Glutamatergic neuron (in vitro differentiated cells): ENCODE measurements at regions not wholly inside any gene's neighbourhood (a gene's known extent, or its start where the extent isn't known, plus 50 kb on each side); places are given as distances from the start of the nearest gene placed in this dataset.

Source experiments
- DNase-seq: peaks from one replicate; pipeline ENCODE4 v3.0.0; 2022
- H3K27ac Mint-ChIP-seq: one replicate; pipeline ENCODE4 v1.8.0; 2020; ENCODE audit warnings: mild to moderate bottlenecking, mixed read lengths, inconsistent platforms; ENCODE audit not compliant: unreplicated experiment
- H3K27me3 Mint-ChIP-seq: one replicate; pipeline ENCODE4 v1.8.0; 2020; ENCODE audit warnings: mild to moderate bottlenecking, moderate library complexity, mixed read lengths, inconsistent platforms; ENCODE audit not compliant: unreplicated experiment
- H3K36me3 Mint-ChIP-seq: one replicate; pipeline ENCODE4 v1.8.0; 2020; ENCODE audit warnings: mild to moderate bottlenecking, mixed read lengths, inconsistent platforms; ENCODE audit not compliant: unreplicated experiment
- H3K4me1 Mint-ChIP-seq: one replicate; pipeline ENCODE4 v1.8.0; 2020; ENCODE audit warnings: mild to moderate bottlenecking, low read depth, mixed read lengths, inconsistent platforms; ENCODE audit not compliant: unreplicated experiment
- H3K4me3 Mint-ChIP-seq: one replicate; pipeline ENCODE4 v1.8.0; 2020; ENCODE audit warnings: mild to moderate bottlenecking, mixed read lengths, inconsistent platforms; ENCODE audit not compliant: unreplicated experiment
- H3K9me3 Mint-ChIP-seq: one replicate; pipeline ENCODE4 v1.8.0; 2020; ENCODE audit warnings: mild to moderate bottlenecking, moderate library complexity, mixed read lengths, inconsistent platforms; ENCODE audit not compliant: unreplicated experiment
- CTCF ChIP-seq: fragments of 200-600 bp; sonication (generic); IDR thresholded peaks from one replicate; pipeline ENCODE4 v1.5.0; 2021; ENCODE audit not compliant: partially characterized antibody, unreplicated experiment

GRCh38 chr6:133697185-133697584, 191.7 kb upstream of the TCF21 start:
- Mint-ChIP-seq H3K27me3 (peaks cover 12% of the 10 kb centered on the region), H3K4me1 (peaks cover 35% of the 10 kb centered on the region), H3K36me3 (peaks cover 4% of the 10 kb centered on the region), H3K27ac (peak overlapping the region; percentile 98), H3K9me3 (peaks cover 18% of the 10 kb centered on the region), H3K4me3 (no peak overlapping the region)
- TF ChIP-seq CTCF = no peak
- DNase-seq = no peak

GRCh38 chr6:133697666-133698065, 191.2 kb upstream of the TCF21 start:
- TF ChIP-seq CTCF = no peak
- Mint-ChIP-seq H3K4me3 (peak overlapping the region; percentile 66), H3K36me3 (peaks cover 4% of the 10 kb centered on the region), H3K9me3 (peaks cover 17% of the 10 kb centered on the region), H3K4me1 (peaks cover 39% of the 10 kb centered on the region), H3K27me3 (peaks cover 12% of the 10 kb centered on the region), H3K27ac (peak overlapping the region; percentile 98)
- peak; percentile 28 for DNase-seq

DNA sequence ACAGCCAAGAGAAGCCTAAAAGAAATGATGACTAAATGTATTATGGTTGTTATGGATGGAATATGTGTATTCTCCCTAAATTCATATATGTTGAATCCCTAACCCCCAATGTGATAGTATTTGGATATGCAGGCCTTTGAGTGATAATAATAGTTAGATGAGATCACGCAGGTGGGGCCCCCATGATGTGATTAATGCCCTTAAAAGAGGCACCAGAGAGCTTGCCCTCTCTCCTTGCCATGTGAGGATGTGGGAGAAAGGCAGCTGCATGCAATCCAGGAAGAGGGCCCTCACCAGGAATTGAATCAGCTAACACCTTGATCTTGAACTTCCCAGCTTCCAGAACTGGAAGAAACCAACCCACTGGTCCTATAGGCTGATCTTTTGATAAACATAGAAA, 190.6 kb upstream of the TCF21 start:
- H3K27ac Mint-ChIP-seq = peak overlapping the region; percentile 98
- DNase-seq = no peak
- peaks cover 4% of the 10 kb centered on the region for H3K36me3 Mint-ChIP-seq
- H3K27me3 Mint-ChIP-seq = peaks cover 12% of the 10 kb centered on the region
- peaks cover 18% of the 10 kb centered on the region for H3K9me3 Mint-ChIP-seq
- no peak for TF ChIP-seq CTCF
- H3K4me3 Mint-ChIP-seq = peak overlapping the region; percentile 66
- peaks cover 39% of the 10 kb centered on the region for H3K4me1 Mint-ChIP-seq

- H3K4me3 Mint-ChIP-seq = no peak overlapping the region
- peaks cover 46% of the 10 kb centered on the region for H3K4me1 Mint-ChIP-seq
- H3K27ac Mint-ChIP-seq = peak overlapping the region; percentile 77
- H3K36me3 Mint-ChIP-seq = no peaks in the 10 kb centered on the region
- H3K27me3 Mint-ChIP-seq = peaks cover 12% of the 10 kb centered on the region
- H3K9me3 Mint-ChIP-seq = peaks cover 18% of the 10 kb centered on the region
- TF ChIP-seq CTCF = no peak
- DNase-seq = no peak
Observed at GRCh38 chr6:133699741-133700385, 189.1 kb upstream of the TCF21 start.

DNA sequence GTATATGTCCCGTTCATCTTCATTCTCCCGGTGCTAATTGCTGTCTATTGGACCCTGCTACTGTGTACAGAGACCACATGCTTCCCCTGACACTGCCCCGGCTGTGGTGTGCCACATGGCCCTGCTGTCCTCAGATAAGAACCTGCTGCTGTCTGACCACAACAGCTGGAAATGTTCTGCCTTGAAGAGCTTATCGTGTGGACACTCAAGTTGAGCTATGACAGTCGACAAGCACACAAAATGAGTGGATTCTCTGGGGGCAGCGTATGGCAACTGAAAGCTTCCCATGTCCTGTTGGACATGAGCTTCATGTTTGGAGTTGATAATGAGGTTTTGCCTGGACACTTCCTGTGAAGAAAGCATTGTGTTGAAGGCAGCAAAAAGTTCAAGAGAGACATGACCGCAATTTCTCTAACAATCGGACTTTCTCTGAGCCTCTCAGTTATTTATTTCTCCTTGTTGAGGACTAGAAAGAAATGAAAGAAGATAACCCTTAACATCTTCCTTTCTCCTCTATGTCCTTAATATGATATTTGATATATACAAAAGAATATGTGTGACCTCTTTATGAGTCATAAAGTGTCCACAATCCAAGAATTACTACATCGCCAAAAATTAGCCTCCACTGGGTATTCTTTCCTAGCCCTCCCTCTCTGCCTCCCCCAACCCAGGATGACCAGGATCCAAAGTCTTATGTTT, 187.1 kb upstream of the TCF21 start:
- DNase-seq = no peak
- H3K4me1 Mint-ChIP-seq = peaks cover 55% of the 10 kb centered on the region
- peak overlapping the region; percentile 82 for H3K27ac Mint-ChIP-seq
- TF ChIP-seq CTCF = no peak
- peaks cover 12% of the 10 kb centered on the region for H3K27me3 Mint-ChIP-seq
- H3K9me3 Mint-ChIP-seq = peaks cover 17% of the 10 kb centered on the region
- no peaks in the 10 kb centered on the region for H3K36me3 Mint-ChIP-seq
- no peak overlapping the region for H3K4me3 Mint-ChIP-seq
